GM21515 (cell line): ENCODE measurements at regions not wholly inside any gene's neighbourhood (a gene's known extent, or its start where the extent isn't known, plus 50 kb on each side); places are given as distances from the start of the nearest gene placed in this dataset.

ENCODE experiments used
- ATAC-seq: cut with Tn5 transposase; IDR thresholded peaks from one replicate; pipeline ENCODE4 v1.9.1; 2021; ENCODE audit not compliant: unreplicated experiment

DNA sequence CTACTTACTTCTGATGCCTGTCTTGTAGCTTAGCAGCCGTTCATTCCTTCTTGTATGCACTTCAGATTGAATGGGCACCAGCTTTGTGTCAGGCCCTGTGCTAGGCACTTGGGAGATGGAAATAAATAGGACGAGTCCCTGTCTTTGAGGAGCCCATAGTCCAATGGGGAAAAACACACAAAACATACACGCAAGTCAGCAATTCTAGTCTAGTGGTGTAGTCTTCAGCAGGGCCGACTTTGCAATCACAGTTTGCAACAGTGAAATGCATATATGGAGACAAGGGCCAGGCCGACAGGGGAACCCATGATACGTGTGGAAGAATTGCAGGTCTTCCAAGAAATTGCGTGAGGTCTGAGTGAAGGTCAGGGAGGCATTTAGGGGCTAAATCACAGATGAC lies 262.6 kb downstream of the MAF start:
- ATAC-seq, result no peak

GRCh38 chr16:79336437-79337229 lies 263.9 kb downstream of the MAF start:
- no peak for ATAC-seq

DNA sequence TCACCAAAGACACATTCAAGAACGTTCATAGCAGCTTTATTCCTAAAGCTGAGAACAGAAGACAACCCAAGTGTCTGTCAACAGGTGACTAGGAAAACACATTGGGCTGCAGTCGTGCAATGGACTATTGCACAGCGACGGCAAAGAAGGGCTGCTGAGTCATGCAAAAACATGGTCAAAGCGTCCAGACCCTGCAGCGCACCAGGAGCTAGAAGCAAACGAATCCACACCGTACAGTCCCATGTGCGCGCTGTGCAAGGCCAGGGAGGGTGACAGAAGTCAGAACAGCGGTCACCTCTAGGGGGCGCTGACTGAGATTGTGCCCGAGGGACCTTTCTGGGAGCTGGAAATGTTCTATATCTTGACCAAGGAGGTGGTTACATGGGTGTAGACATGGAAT lies 266.4 kb downstream of the MAF start:
- ATAC-seq, result no peak

GRCh38 chr16:79331066-79331465 lies 269.5 kb downstream of the MAF start:
- ATAC-seq, result no peak

GRCh38 chr16:79329967-79330366 lies 270.6 kb downstream of the MAF start:
- no peak for ATAC-seq

DNA sequence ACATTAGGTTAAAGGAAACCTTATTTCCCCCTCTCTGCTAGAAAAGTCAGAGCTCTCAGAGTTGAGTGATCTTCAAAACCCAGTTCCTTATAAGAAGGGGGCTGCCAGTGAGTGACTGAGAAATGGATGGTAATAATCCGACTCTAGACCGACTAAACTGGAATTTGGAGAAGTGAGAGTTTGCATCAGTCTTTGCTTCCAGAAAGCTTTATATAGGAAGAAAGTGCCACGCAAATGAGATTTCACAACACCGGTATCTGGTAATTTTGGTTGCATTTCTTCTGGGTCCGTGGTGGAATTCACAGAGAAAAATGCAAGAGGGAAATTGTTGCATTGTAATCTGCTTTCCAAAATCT lies 271.4 kb downstream of the MAF start:
- no peak for ATAC-seq

GRCh38 chr16:79328402-79329165 lies 272.0 kb downstream of the MAF start:
- no peak for ATAC-seq

DNA sequence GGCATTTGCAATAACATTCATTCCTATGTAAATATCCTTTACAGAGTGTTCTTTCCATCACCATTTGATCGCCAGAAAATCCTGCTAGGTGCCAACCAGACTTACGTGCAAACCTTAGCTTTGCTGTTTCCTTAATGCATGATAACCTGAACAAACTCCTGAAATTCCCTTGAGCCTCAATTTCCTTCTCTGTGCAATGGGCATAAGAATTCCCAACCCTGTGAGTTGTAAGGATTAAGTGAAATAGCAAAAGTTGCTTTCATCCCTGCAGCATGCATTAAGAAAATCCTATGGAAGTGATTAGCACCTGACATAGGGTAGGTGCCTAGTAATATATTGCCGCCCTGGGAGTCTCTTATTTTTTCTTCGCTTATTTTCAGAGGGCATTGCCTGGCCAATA lies 272.7 kb downstream of the MAF start:
- no peak for ATAC-seq

DNA sequence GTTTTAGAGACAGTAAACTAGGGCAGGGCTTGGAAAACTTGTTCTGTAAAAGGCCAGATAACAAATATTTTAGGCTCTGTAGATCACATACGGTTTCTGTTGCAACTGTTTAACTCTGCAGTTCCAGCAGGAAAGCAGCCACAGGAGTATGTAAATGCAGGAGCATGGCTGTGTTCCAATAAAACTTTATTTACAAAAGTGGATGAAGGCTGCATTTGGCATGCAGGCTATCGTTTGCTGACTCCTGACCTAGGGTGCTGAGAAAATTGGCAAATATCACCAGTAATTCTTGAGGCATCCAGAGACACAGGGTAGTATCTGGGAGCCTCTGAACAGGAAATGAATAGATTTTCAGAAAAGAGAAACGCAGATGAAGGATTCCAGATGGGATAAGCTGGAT lies 274.0 kb downstream of the MAF start:
- ATAC-seq, result no peak

- ATAC-seq, result no peak
Measured at GRCh38 chr16:79325226-79325945, 275.2 kb downstream of the MAF start.

- no peak for ATAC-seq
Measured at GRCh38 chr16:79320956-79321355, 279.6 kb downstream of the MAF start.

GRCh38 chr16:79318143-79318899 lies 282.2 kb downstream of the MAF start:
- ATAC-seq, result no peak

DNA sequence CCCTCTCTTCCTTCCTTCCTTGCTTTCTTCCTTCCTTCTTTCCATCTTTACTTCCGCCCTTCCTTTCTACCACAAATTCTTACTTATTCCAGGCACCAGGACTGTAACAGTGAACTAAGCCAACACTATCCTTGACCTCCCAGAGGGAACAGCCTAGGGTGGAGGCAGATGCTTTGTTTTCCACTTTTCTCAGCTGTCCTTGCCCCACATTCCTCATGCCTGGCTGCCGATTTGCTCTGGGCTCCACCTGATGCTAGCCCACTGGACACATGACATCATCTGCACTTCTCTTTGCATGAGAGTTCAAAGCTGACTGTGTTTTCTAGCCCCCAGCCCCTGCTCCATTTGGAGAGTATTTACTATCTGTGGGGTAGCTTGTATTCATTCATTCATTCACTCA lies 283.0 kb downstream of the MAF start:
- no peak for ATAC-seq

GRCh38 chr16:79317026-79317425 lies 283.5 kb downstream of the MAF start:
- ATAC-seq, result no peak

- peak; percentile 89 for ATAC-seq
Measured at GRCh38 chr16:79316004-79316458, 284.5 kb downstream of the MAF start.

GRCh38 chr16:79312502-79312901 lies 288.0 kb downstream of the MAF start:
- no peak for ATAC-seq

DNA sequence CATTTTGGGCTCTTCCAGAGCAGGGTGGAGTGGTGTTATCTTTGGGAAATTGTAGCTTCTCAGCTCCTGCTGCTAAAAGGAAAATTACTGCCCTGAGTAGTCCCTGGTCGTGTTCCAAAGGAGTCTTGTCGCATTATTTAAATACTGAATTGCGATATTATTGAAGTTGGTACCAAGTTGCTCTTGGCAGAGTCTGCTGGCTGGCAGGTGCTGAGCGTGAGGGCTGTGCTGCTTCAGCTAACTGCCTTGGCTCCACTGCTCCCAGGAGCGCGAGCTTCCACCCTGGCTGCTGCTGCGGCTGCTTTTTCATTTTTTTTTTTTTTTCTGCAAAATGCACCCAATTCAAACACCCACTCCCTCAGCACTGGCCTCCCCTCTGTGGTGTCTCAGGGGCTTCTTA lies 289.8 kb downstream of the MAF start:
- no peak for ATAC-seq

- no peak for ATAC-seq
Measured at GRCh38 chr16:79309606-79310005, 290.9 kb downstream of the MAF start.

GRCh38 chr16:79307214-79307613 lies 293.3 kb downstream of the MAF start:
- no peak for ATAC-seq

GRCh38 chr16:79305074-79305473 lies 295.5 kb downstream of the MAF start:
- ATAC-seq, result no peak

DNA sequence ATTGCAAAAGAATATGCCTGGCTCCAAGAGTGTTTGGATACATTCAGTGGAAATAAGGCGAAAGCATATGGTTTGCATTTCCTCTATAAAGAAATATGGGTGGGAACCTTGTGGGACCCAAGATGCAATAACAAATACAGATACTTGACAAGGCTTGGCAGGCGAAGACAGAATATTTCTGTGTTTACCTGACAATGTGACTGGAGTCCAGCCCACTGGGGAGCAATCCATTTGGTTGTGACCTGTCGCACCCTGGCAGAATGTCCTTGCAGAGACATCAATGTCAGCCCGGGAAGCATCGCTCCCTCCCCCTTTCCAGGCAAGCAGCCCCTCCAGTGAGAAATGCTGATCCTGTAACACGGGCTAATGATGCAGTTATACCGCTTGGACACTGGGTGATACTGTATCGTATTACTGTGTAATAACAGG lies 296.6 kb downstream of the MAF start:
- no peak for ATAC-seq
